H1 (cell line): ENCODE measurements at regions not wholly inside any gene's neighbourhood (a gene's known extent, or its start where the extent isn't known, plus 50 kb on each side); places are given as distances from the start of the nearest gene placed in this dataset.

Experiments used
- CTCF ChIA-PET: fragments of 300-600 bp; sonication (Branson Sonifier 250); formaldehyde crosslinking; loops from one replicate; lab custom pipeline; 2021; ENCODE audit not compliant: partially characterized antibody; lab: Charles Lee
- POLR2A ChIA-PET: fragments of 300-600 bp; sonication (Branson Sonifier 250); formaldehyde crosslinking; loops from one replicate; lab custom pipeline; 2021; ENCODE audit warnings: inconsistent platforms; ENCODE audit not compliant: partially characterized antibody; lab: Charles Lee
- DNase-seq, 2 experiments: peaks; one replicate each; pipeline versions ENCODE4 v3.0.0 to v3.0.0-alpha.2; 2010 to 2022; ENCODE audit warnings: low spot score in 2 of 2, low read depth in 1 of 2, mixed read lengths in 1 of 2
- FAIRE-seq: peaks from 2 replicates; lab custom pipeline; 2011; peaks lifted over from hg19 to GRCh38; lab: Jason Lieb, UNC
- H2AFZ ChIP-seq: 2 replicates; pipeline ENCODE4 v1.8.1; 2012; ENCODE audit warnings: low read length, inconsistent platforms
- H2AK5ac ChIP-seq: 2 replicates; pipeline ENCODE4 v1.6.1; 2013; ENCODE audit warnings: low read depth, low read length
- H2BK120ac ChIP-seq: replicated peaks from 2 replicates; pipeline ENCODE3; 2013; ENCODE audit warnings: low read depth, low read length, inconsistent platforms
- H2BK12ac ChIP-seq: 2 replicates; pipeline ENCODE4 v1.6.1; 2013; ENCODE audit warnings: low read depth, low read length
- H2BK15ac ChIP-seq: 2 replicates; pipeline ENCODE4 v1.6.1; 2013; ENCODE audit warnings: low read length
- H2BK20ac ChIP-seq: 2 replicates; pipeline ENCODE4 v1.6.1; 2013; ENCODE audit warnings: low read length
- H2BK5ac ChIP-seq: 2 replicates; pipeline ENCODE4 v1.6.1; 2013; ENCODE audit warnings: low read depth, low read length
- H3K14ac ChIP-seq: 2 replicates; pipeline ENCODE4 v1.6.1; 2013; ENCODE audit warnings: inconsistent platforms; ENCODE audit not compliant: insufficient read length
- H3K18ac ChIP-seq: 2 replicates; pipeline ENCODE4 v1.6.1; 2013; ENCODE audit warnings: low read length; ENCODE audit errors: extremely low read depth
- H3K23ac ChIP-seq: 2 replicates; pipeline ENCODE4 v1.6.1; 2013; ENCODE audit warnings: inconsistent platforms; ENCODE audit not compliant: insufficient read length
- H3K23me2 ChIP-seq: 2 replicates; pipeline ENCODE4 v1.6.1; 2013; ENCODE audit warnings: low read depth, low read length
- H3K27ac ChIP-seq: 2 replicates; pipeline ENCODE4 v1.6.1; 2011; ENCODE audit warnings: low read depth, low read length, inconsistent platforms
- H3K27me3 ChIP-seq, 4 experiments: replicated peaks in 1 of 4; 1 replicate in 1 of 4; 2 replicates in 3 of 4; pipeline versions ENCODE4 v1.6.1 to v1.8.1; 2011 to 2013; ENCODE audit warnings: low read length in 3 of 4, mild to moderate bottlenecking in 3 of 4, inconsistent platforms in 2 of 4, mixed read lengths in 2 of 4, moderate library complexity in 1 of 4; ENCODE audit not compliant: control insufficient read depth in 3 of 4, insufficient read depth in 3 of 4; ENCODE audit errors: extremely low read depth in 1 of 4
- H3K36me3 ChIP-seq, 4 experiments: 2 replicates each; pipeline versions ENCODE4 v1.6.1 to v1.8.1; 2011 to 2013; ENCODE audit warnings: mild to moderate bottlenecking in 4 of 4, low read length in 3 of 4, moderate library complexity in 2 of 4, control low read depth in 1 of 4, inconsistent platforms in 1 of 4; ENCODE audit not compliant: insufficient read depth in 4 of 4, control insufficient read depth in 2 of 4
- H3K4ac ChIP-seq: replicated peaks from 2 replicates; pipeline ENCODE3; 2013; ENCODE audit warnings: low read length, low read depth, mixed read lengths, inconsistent platforms; ENCODE audit not compliant: insufficient read length
- H3K4me1 ChIP-seq, 4 experiments: replicated peaks in 1 of 4; 1 replicate in 1 of 4; 2 replicates in 3 of 4; pipeline versions ENCODE4 v1.6.1 to v1.8.1; 2011 to 2013; ENCODE audit warnings: low read length in 3 of 4, inconsistent platforms in 2 of 4, mixed read lengths in 1 of 4; ENCODE audit not compliant: insufficient read depth in 4 of 4, control insufficient read depth in 3 of 4
- H3K4me2 ChIP-seq, 2 experiments: 2 replicates each; pipeline versions ENCODE4 v1.6.1 to v1.8.1; 2011 to 2013; ENCODE audit warnings: low read depth in 2 of 2, low read length in 2 of 2, control low read depth in 1 of 2, inconsistent platforms in 1 of 2, mild to moderate bottlenecking in 1 of 2; ENCODE audit not compliant: insufficient read depth in 1 of 2
- H3K4me3 ChIP-seq, 4 experiments: fragments of 200-600, 300-600 bp in 1 of 4; sonication (generic), shearing (Covaris generic), sonication (Bioruptor Twin) in 1 of 4; 2 replicates each; pipeline versions ENCODE4 v1.5.1 to v1.8.1; 2011 to 2016; ENCODE audit warnings: low read length in 4 of 4, low read depth in 3 of 4, control low read depth in 2 of 4, inconsistent platforms in 2 of 4, mild to moderate bottlenecking in 2 of 4, mixed read lengths in 1 of 4, moderate library complexity in 1 of 4; ENCODE audit not compliant: insufficient read depth in 2 of 4; ENCODE audit errors: extremely low read depth in 1 of 4
- H3K56ac ChIP-seq: replicated peaks from 2 replicates; pipeline ENCODE3; 2013; ENCODE audit warnings: low read depth, mild to moderate bottlenecking, mixed read lengths, low read length, inconsistent platforms; ENCODE audit not compliant: insufficient read length
- H3K79me1 ChIP-seq: 2 replicates; pipeline ENCODE4 v1.6.1; 2013; ENCODE audit warnings: low read depth, low read length, control low read depth
- H3K79me2 ChIP-seq, 2 experiments: 2 replicates each; pipeline versions ENCODE4 v1.6.1 to v1.8.1; 2012 to 2013; ENCODE audit warnings: low read length in 2 of 2, mild to moderate bottlenecking in 2 of 2, inconsistent platforms in 1 of 2; ENCODE audit not compliant: insufficient read depth in 2 of 2, control insufficient read depth in 1 of 2
- H3K9ac ChIP-seq, 4 experiments: replicated peaks in 1 of 4; 1 replicate in 1 of 4; 2 replicates in 3 of 4; pipeline versions ENCODE4 v1.6.1 to v1.8.1; 2011 to 2013; ENCODE audit warnings: low read depth in 3 of 4, low read length in 3 of 4, control low read depth in 2 of 4, mild to moderate bottlenecking in 2 of 4, moderate library complexity in 2 of 4, inconsistent platforms in 1 of 4; ENCODE audit errors: extremely low read depth in 1 of 4
- H3K9me3 ChIP-seq, 2 experiments: 2 replicates each; pipeline versions ENCODE4 v1.6.1 to v1.8.1; 2012 to 2013; ENCODE audit warnings: mild to moderate bottlenecking in 2 of 2, moderate library complexity in 2 of 2, control low read depth in 1 of 2, inconsistent platforms in 1 of 2, low read depth in 1 of 2, low read length in 1 of 2, mixed read lengths in 1 of 2; ENCODE audit not compliant: insufficient read depth in 2 of 2
- H4K20me1 ChIP-seq, 2 experiments: replicated peaks in 1 of 2; 2 replicates each; pipeline versions ENCODE3 to v1.8.1; 2011 to 2013; ENCODE audit warnings: inconsistent platforms in 2 of 2, low read length in 2 of 2, mild to moderate bottlenecking in 1 of 2; ENCODE audit not compliant: insufficient read depth in 2 of 2, control insufficient read depth in 1 of 2
- H4K5ac ChIP-seq: 2 replicates; pipeline ENCODE4 v1.6.1; 2013; ENCODE audit warnings: low read length, low read depth, mixed read lengths, inconsistent platforms; ENCODE audit not compliant: insufficient read length
- H4K8ac ChIP-seq: 2 replicates; pipeline ENCODE4 v1.8.0; 2013; ENCODE audit warnings: mild to moderate bottlenecking, moderate library complexity, low read length, inconsistent platforms; ENCODE audit not compliant: insufficient read depth; ENCODE audit errors: extremely low read depth
- H4K91ac ChIP-seq: replicated peaks from 2 replicates; pipeline ENCODE3; 2013; ENCODE audit warnings: low read length, mixed read lengths, inconsistent platforms; ENCODE audit not compliant: insufficient read length
- CBX5 ChIP-seq: fragments of 300-800, 300-1000 bp; sonication (generic); IDR thresholded peaks from 2 replicates; pipeline ENCODE4 v1.7.1; 2016; ENCODE audit warnings: antibody characterized with exemption, low read length, low read depth
- KDM1A ChIP-seq: fragments of 200-600, 300-600 bp; sonication (generic); IDR thresholded peaks from 2 replicates; pipeline ENCODE4 v1.7.1; 2016; ENCODE audit warnings: mild to moderate bottlenecking, low read length, borderline replicate concordance
- RBBP5 ChIP-seq: IDR thresholded peaks from 2 replicates; pipeline ENCODE4 v1.7.1; 2012; ENCODE audit warnings: low read depth, mild to moderate bottlenecking, inconsistent platforms, low read length, moderate library complexity, borderline replicate concordance
- RFX5 ChIP-seq: IDR thresholded peaks from 2 replicates; pipeline ENCODE4 v1.6.1; 2011; ENCODE audit warnings: low read depth, low read length, improper control_type of control experiment, borderline replicate concordance
- WGBS, 2 experiments: shearing (Covaris generic) in 1 of 2; methylation state at CpG; one replicate each; pipeline versions ENCODE4 v1.1.6 to v1.1.7; 2013 to 2015; ENCODE audit warnings: low lambda C conversion rate in 2 of 2, mixed read lengths in 2 of 2, inconsistent platforms in 1 of 2, low coverage in 1 of 2, missing lambda C conversion rate in 1 of 2; ENCODE audit not compliant: insufficient replicate concordance in 2 of 2, insufficient coverage in 1 of 2, insufficient read length in 1 of 2; ENCODE audit errors: extremely low coverage in 1 of 2, missing lambda C conversion rate in 1 of 2; 5-methylcytosine and 5-hydroxymethylcytosine counted together
- TF ChIP-seq, protein P1 (sequence below): IDR thresholded peaks from 2 replicates; pipeline ENCODE4 v1.6.1; 2011; ENCODE audit warnings: low read length, improper control_type of control experiment

DNA sequence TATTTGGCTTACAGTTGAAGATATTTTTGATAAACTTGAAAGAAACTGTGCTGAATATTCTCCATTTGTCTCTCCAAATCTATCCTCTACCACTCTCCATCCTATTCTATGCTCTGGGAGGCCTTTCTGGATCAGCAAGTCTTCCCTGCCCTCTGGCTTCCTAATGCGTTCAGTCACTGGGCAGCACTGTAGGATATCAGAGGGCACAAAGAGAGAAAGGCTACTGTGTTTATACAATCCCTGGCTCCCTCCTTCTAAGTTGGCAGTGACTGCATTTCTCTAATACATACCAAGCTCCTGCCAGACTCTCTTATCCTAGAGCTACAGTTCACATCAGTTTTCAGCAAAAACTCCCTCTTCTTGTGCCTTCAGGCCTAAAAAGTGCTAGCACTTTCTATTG lies 102.1 kb upstream of the FHIT start:
- Histone ChIP-seq H3K79me1 (no peaks in the 10 kb centered on the region), H4K8ac (no peak overlapping the region), H4K20me1 (no peaks in the 10 kb centered on the region), H3K4me3 (no peak overlapping the region), H4K5ac (no peak overlapping the region), H2AK5ac (no peak overlapping the region), H3K23ac (no peak overlapping the region), H3K4me1 (no peaks in the 10 kb centered on the region), H3K36me3 (no peaks in the 10 kb centered on the region), H2BK15ac (no peak overlapping the region), H3K56ac (no peak overlapping the region), H3K23me2 (no peaks in the 10 kb centered on the region), H3K9ac (no peak overlapping the region), H2BK120ac (no peak overlapping the region), H3K4me2 (no peak overlapping the region), H3K18ac (no peak overlapping the region), H3K4ac (no peak overlapping the region), H2BK20ac (no peak overlapping the region), H2BK12ac (no peak overlapping the region), H4K91ac (no peak overlapping the region), H3K27me3 (no peaks in the 10 kb centered on the region), H3K14ac (no peak overlapping the region), H2BK5ac (no peak overlapping the region), H3K79me2 (no peaks in the 10 kb centered on the region), H3K27ac (no peak overlapping the region), H3K9me3 (no peaks in the 10 kb centered on the region), H2AFZ (no peak overlapping the region)
- FAIRE-seq = no peak
- ChIA-PET POLR2A (interaction anchor here (0.9 kb wide), 1 partner anchor 22 kb away, joined by 3 read pairs; no protein-coding TSS in a partner anchor), CTCF (interaction anchor here (0.8 to 2.3 kb wide), 2 partner anchors 17 to 226 kb away, joined by 3 to 10 read pairs; no protein-coding TSS in a partner anchor)
- no peak for DNase-seq
- 60% methylated on average over 1 of the region's 1 CpG; no CpG with 5 or more reads in 1 of the 2 experiments for WGBS, 2 experiments
- TF ChIP-seq CBX5 (no peak), KDM1A (no peak), RBBP5 (no peak), RFX5 (no peak)
- TF ChIP-seq, protein P1, sequence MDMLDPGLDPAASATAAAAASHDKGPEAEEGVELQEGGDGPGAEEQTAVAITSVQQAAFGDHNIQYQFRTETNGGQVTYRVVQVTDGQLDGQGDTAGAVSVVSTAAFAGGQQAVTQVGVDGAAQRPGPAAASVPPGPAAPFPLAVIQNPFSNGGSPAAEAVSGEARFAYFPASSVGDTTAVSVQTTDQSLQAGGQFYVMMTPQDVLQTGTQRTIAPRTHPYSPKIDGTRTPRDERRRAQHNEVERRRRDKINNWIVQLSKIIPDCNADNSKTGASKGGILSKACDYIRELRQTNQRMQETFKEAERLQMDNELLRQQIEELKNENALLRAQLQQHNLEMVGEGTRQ = no peak
